Suprapubic skin (tissue), 3 donors: ENCODE measurements at regions not wholly inside any gene's neighbourhood (a gene's known extent, or its start where the extent isn't known, plus 50 kb on each side); places are given as distances from the start of the nearest gene placed in this dataset.

ENCODE experiments used
- CTCF ChIP-seq, 2 donors: fragments of 200-600 bp in 1 of 2; fragments of 450-650 bp in 1 of 2; sonication (generic) in 1 of 2; IDR thresholded peaks; one replicate each; pipeline ENCODE4 v1.5.1; 2016 to 2019; ENCODE audit warnings: antibody characterized with exemption in 2 of 2, mild to moderate bottlenecking in 1 of 2, moderate library complexity in 1 of 2
- EP300 ChIP-seq: sonication (generic); formaldehyde crosslinking; IDR thresholded peaks from one replicate; pipeline ENCODE4 v1.6.1; 2017; ENCODE audit warnings: antibody characterized with exemption
- POLR2A ChIP-seq, 2 donors: fragments of 450-650 bp; IDR thresholded peaks; one replicate each; pipeline ENCODE4 v1.6.1; 2017; ENCODE audit warnings: antibody characterized with exemption in 2 of 2, mild to moderate bottlenecking in 2 of 2, moderate library complexity in 2 of 2

GRCh38 chr14:61187196-61187905, 93.8 kb downstream of the TMEM30B start:
- no peak for TF ChIP-seq CTCF (IDR thresholded peaks at IDR 0.05)
- no peak for TF ChIP-seq POLR2A (IDR thresholded peaks at IDR 0.05)
- TF ChIP-seq EP300: no peak
